Thoracic aorta (tissue), 2 donors: ENCODE measurements at regions not wholly inside any gene's neighbourhood (a gene's known extent, or its start where the extent isn't known, plus 50 kb on each side); places are given as distances from the start of the nearest gene placed in this dataset.

Source experiments
- ATAC-seq: fragments of 150-250 bp; one replicate; pipeline ENCODE4 v1.8.0; 2017; ENCODE audit warnings: low read depth; ENCODE audit not compliant: insufficient number of reproducible peaks, low FRiP score
- DNase-seq: peaks from one replicate; pipeline ENCODE4 v3.0.0-alpha.2; 2020; ENCODE audit warnings: low spot score
- H3K27ac ChIP-seq, 2 donors: fragments of 200-600 bp; sonication (generic); 1 replicate in 1 of 2; 2 replicates in 1 of 2; pipeline ENCODE4 v1.5.1; 2016; ENCODE audit warnings: mild to moderate bottlenecking in 2 of 2, moderate library complexity in 2 of 2
- H3K27me3 ChIP-seq: fragments of 200-600 bp; sonication (generic); replicated peaks from 2 replicates; pipeline ENCODE4 v1.6.0; 2016; ENCODE audit warnings: mild to moderate bottlenecking; ENCODE audit not compliant: insufficient read depth
- H3K36me3 ChIP-seq: fragments of 200-600 bp; sonication (generic); one replicate; pipeline ENCODE4 v1.5.1; 2016
- H3K4me1 ChIP-seq, 2 donors: fragments of 200-600 bp; sonication (generic); 1 replicate in 1 of 2; 2 replicates in 1 of 2; pipeline versions ENCODE4 v1.5.1 to v1.6.0; 2016; ENCODE audit warnings: low read depth in 2 of 2, mild to moderate bottlenecking in 1 of 2; ENCODE audit not compliant: control insufficient read depth in 1 of 2
- H3K4me3 ChIP-seq: fragments of 200-600 bp; sonication (generic); 2 replicates; pipeline ENCODE4 v1.5.1; 2016; ENCODE audit warnings: mild to moderate bottlenecking
- H3K9me3 ChIP-seq: fragments of 200-600 bp; sonication (generic); 2 replicates; pipeline ENCODE4 v1.5.1; 2016
- TF ChIP-seq, protein P1 (sequence below): fragments of 200-600 bp; sonication (generic); IDR thresholded peaks from one replicate; pipeline ENCODE4 v1.5.1; 2019; ENCODE audit warnings: antibody characterized with exemption

DNA sequence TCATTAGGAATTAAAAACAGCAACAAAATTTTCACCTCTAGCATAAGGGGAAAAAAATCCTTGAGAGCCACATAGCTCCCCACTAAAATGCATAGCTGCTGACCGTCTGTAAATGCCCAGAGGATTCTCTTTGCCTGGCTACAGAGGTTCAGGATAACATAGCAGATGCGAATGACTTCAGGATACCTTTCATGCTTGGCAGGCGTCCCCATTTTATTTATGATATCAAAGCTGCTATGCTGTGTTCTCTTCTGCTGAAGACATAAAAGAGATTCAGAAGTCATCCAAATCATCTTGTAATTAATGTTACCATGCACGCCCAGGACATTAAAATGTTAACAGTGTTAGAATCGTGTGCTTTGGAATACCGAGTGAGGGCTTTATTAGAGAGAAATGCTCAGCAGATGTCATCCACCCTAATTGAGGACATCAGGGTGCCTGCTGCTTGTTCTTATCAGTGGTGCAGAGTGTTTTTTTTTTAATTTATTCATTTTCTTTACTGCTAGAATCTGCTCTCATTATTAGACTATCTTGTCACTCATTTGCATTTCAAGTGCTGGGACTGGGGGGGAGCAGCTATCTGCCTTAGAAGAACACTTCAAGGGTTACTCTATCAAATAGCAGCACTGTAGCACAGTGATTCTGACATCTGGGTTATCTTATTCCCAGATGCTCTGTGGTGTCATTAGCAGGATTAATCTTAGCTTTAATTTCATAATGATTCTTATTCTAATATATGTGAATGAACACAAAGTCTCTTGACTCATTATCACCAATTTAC, 139.5 kb downstream of the ZNF326 start:
- DNase-seq = no peak
- ATAC-seq = no peak
- H3K9me3 ChIP-seq = no peaks in the 10 kb centered on the region
- H3K4me3 ChIP-seq = no peak overlapping the region
- peaks cover 0 to 15% of the 10 kb centered on the region in 2 donors for H3K4me1 ChIP-seq
- no peaks in the 10 kb centered on the region for H3K36me3 ChIP-seq
- no peak overlapping the region for H3K27ac ChIP-seq
- no peaks in the 10 kb centered on the region for H3K27me3 ChIP-seq
- TF ChIP-seq, protein P1, sequence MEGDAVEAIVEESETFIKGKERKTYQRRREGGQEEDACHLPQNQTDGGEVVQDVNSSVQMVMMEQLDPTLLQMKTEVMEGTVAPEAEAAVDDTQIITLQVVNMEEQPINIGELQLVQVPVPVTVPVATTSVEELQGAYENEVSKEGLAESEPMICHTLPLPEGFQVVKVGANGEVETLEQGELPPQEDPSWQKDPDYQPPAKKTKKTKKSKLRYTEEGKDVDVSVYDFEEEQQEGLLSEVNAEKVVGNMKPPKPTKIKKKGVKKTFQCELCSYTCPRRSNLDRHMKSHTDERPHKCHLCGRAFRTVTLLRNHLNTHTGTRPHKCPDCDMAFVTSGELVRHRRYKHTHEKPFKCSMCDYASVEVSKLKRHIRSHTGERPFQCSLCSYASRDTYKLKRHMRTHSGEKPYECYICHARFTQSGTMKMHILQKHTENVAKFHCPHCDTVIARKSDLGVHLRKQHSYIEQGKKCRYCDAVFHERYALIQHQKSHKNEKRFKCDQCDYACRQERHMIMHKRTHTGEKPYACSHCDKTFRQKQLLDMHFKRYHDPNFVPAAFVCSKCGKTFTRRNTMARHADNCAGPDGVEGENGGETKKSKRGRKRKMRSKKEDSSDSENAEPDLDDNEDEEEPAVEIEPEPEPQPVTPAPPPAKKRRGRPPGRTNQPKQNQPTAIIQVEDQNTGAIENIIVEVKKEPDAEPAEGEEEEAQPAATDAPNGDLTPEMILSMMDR = no peak

GRCh38 chr1:90133133-90133532, 138.2 kb downstream of the ZNF326 start:
- TF ChIP-seq, protein P1 = peak; percentile 52
- H3K36me3 ChIP-seq = no peaks in the 10 kb centered on the region
- DNase-seq = no peak
- H3K9me3 ChIP-seq = no peaks in the 10 kb centered on the region
- peak; percentile 91 for ATAC-seq
- peaks cover 0 to 15% of the 10 kb centered on the region in 2 donors for H3K4me1 ChIP-seq
- no peak overlapping the region for H3K4me3 ChIP-seq
- no peak overlapping the region for H3K27ac ChIP-seq
- H3K27me3 ChIP-seq = no peaks in the 10 kb centered on the region

GRCh38 chr1:90132306-90132705, 137.4 kb downstream of the ZNF326 start:
- TF ChIP-seq, protein P1 = no peak

GRCh38 chr1:90127288-90127953, 132.5 kb downstream of the ZNF326 start:
- H3K4me1 ChIP-seq = no peaks in the 10 kb centered on the region
- ATAC-seq = no peak
- TF ChIP-seq, protein P1 = no peak
- H3K36me3 ChIP-seq = no peaks in the 10 kb centered on the region
- no peaks in the 10 kb centered on the region for H3K27me3 ChIP-seq
- H3K27ac ChIP-seq = no peak overlapping the region
- no peaks in the 10 kb centered on the region for H3K9me3 ChIP-seq
- DNase-seq = no peak
- H3K4me3 ChIP-seq = no peak overlapping the region

More at GRCh38 chr1:90132306-90132705, 137.4 kb downstream of the ZNF326 start:
- Histone ChIP-seq H3K4me3 (no peak overlapping the region), H3K36me3 (no peaks in the 10 kb centered on the region), H3K27ac (no peak overlapping the region), H3K4me1 (peaks cover 0 to 15% of the 10 kb centered on the region in 2 donors), H3K27me3 (no peaks in the 10 kb centered on the region), H3K9me3 (no peaks in the 10 kb centered on the region)
- ATAC-seq = no peak
- no peak for DNase-seq

- Histone ChIP-seq H3K4me3 (no peak overlapping the region), H3K27ac (no peak overlapping the region), H3K36me3 (no peaks in the 10 kb centered on the region), H3K9me3 (no peaks in the 10 kb centered on the region), H3K27me3 (no peaks in the 10 kb centered on the region), H3K4me1 (no peaks in the 10 kb centered on the region)
- TF ChIP-seq, protein P1 = no peak
- no peak for ATAC-seq
- no peak for DNase-seq
Observed at GRCh38 chr1:90126834-90127233, 131.9 kb downstream of the ZNF326 start.
